ENCODE measurements at regions not wholly inside any gene's neighbourhood (a gene's known extent, or its start where the extent isn't known, plus 50 kb on each side); places are given as distances from the start of the nearest gene placed in this dataset.
"Not testable (repeated sequence)": the region's sequence is repeated elsewhere in the genome, so short reads cannot be mapped to it uniquely, and the experiment has no call there.

GRCh38 chr14:22493753-22494152, 95.3 kb downstream of the DAD1 start:
- Histone ChIP-seq H3K4me1 (ENCODE audit: insufficient read depth, low read length, poor library complexity, severe bottlenecking) (peaks cover 82% of the 10 kb centered on the region), H4K20me1 (ENCODE audit: insufficient read depth, low read length, poor library complexity, severe bottlenecking) (peaks cover 43% of the 10 kb centered on the region)

GRCh38 chr14:22492622-22493542, 96.1 kb downstream of the DAD1 start:
- Histone ChIP-seq H3F3A (ENCODE audit: low read depth) (no peaks in the 10 kb centered on the region), H3K4me3 (ENCODE audit: low read length, poor library complexity, severe bottlenecking) (no peak overlapping the region), H3K36me3 (ENCODE audit: insufficient read depth, low read length) (peaks cover 58% of the 10 kb centered on the region; the same call in 1 of the 2 replicates), H3K9me2 (replicated peaks; ENCODE audit: low read depth, low read length) (no peaks in the 10 kb centered on the region), H3K9ac (ENCODE audit: low read depth, low read length, poor library complexity, severe bottlenecking) (peak overlapping the region; percentile 35), H2AFZ (ENCODE audit: low read length) (no peak overlapping the region), H4K20me1 (ENCODE audit: insufficient read depth, low read length, poor library complexity, severe bottlenecking) (peaks cover 39% of the 10 kb centered on the region), H3K4me2 (ENCODE audit: low read depth, low read length, poor library complexity, severe bottlenecking) (peak overlapping the region; percentile 9), H3K27me3 (ENCODE audit: insufficient read depth, low read length, poor library complexity, severe bottlenecking) (no peaks in the 10 kb centered on the region), H3K4me1 (ENCODE audit: insufficient read depth, low read length, poor library complexity, severe bottlenecking) (peaks cover 90% of the 10 kb centered on the region), H3K79me2 (ENCODE audit: insufficient read depth, low read length) (peaks cover 98% of the 10 kb centered on the region), H3K9me3 (ENCODE audit: insufficient read depth, low read depth, low read length) (no peaks in the 10 kb centered on the region)
- TF ChIP-seq EZH2phosphoT487 (IDR thresholded peaks at IDR 0.05; ENCODE audit: borderline replicate concordance) (no peak), CTCF (conservative IDR thresholded peaks at IDR 0.05; ENCODE audit: low read length) (no peak)

More at GRCh38 chr14:22493753-22494152, 95.3 kb downstream of the DAD1 start:
- H3K9me3 ChIP-seq (ENCODE audit: insufficient read depth, low read depth, low read length) = no peaks in the 10 kb centered on the region
- no peak overlapping the region for H3K4me3 ChIP-seq (ENCODE audit: low read length, poor library complexity, severe bottlenecking)
- TF ChIP-seq EZH2phosphoT487 (IDR thresholded peaks at IDR 0.05; ENCODE audit: borderline replicate concordance) = no peak
- no peak for TF ChIP-seq CTCF (conservative IDR thresholded peaks at IDR 0.05; ENCODE audit: low read length)
- no peaks in the 10 kb centered on the region for H3F3A ChIP-seq (ENCODE audit: low read depth)
- no peaks in the 10 kb centered on the region for H3K9me2 ChIP-seq (replicated peaks; ENCODE audit: low read depth, low read length)
- peaks cover 98% of the 10 kb centered on the region for H3K79me2 ChIP-seq (ENCODE audit: insufficient read depth, low read length)
- no peak overlapping the region for H3K9ac ChIP-seq (ENCODE audit: low read depth, low read length, poor library complexity, severe bottlenecking)
- H2AFZ ChIP-seq (ENCODE audit: low read length) = no peak overlapping the region
- peak overlapping the region; percentile 9 for H3K4me2 ChIP-seq (ENCODE audit: low read depth, low read length, poor library complexity, severe bottlenecking)
- peaks cover 55% of the 10 kb centered on the region; the same call in 1 of the 2 replicates for H3K36me3 ChIP-seq (ENCODE audit: insufficient read depth, low read length)
- no peaks in the 10 kb centered on the region for H3K27me3 ChIP-seq (ENCODE audit: insufficient read depth, low read length, poor library complexity, severe bottlenecking)

GRCh38 chr14:22491683-22492621, 97.1 kb downstream of the DAD1 start:
- Histone ChIP-seq H4K20me1 (ENCODE audit: insufficient read depth, low read length, poor library complexity, severe bottlenecking) (peaks cover 32% of the 10 kb centered on the region), H3K36me3 (ENCODE audit: insufficient read depth, low read length) (peaks cover 57% of the 10 kb centered on the region; the same call in 1 of the 2 replicates), H3K4me3 (ENCODE audit: low read length, poor library complexity, severe bottlenecking) (no peak overlapping the region), H3K9ac (ENCODE audit: low read depth, low read length, poor library complexity, severe bottlenecking) (peak overlapping the region; percentile 35), H3F3A (ENCODE audit: low read depth) (no peaks in the 10 kb centered on the region), H3K9me3 (ENCODE audit: insufficient read depth, low read depth, low read length) (no peaks in the 10 kb centered on the region), H3K4me1 (ENCODE audit: insufficient read depth, low read length, poor library complexity, severe bottlenecking) (peaks cover 90% of the 10 kb centered on the region), H3K4me2 (ENCODE audit: low read depth, low read length, poor library complexity, severe bottlenecking) (peak overlapping the region; percentile 5), H3K27me3 (ENCODE audit: insufficient read depth, low read length, poor library complexity, severe bottlenecking) (no peaks in the 10 kb centered on the region), H3K79me2 (ENCODE audit: insufficient read depth, low read length) (peaks cover 98% of the 10 kb centered on the region), H2AFZ (ENCODE audit: low read length) (no peak overlapping the region), H3K9me2 (replicated peaks; ENCODE audit: low read depth, low read length) (no peaks in the 10 kb centered on the region)
- no peak for TF ChIP-seq EZH2phosphoT487 (IDR thresholded peaks at IDR 0.05; ENCODE audit: borderline replicate concordance)
- TF ChIP-seq CTCF (conservative IDR thresholded peaks at IDR 0.05; ENCODE audit: low read length) = no peak

GRCh38 chr14:22491053-22491452, 98.0 kb downstream of the DAD1 start:
- peaks cover 56% of the 10 kb centered on the region; the same call in 1 of the 2 replicates for H3K36me3 ChIP-seq (ENCODE audit: insufficient read depth, low read length)
- H4K20me1 ChIP-seq (ENCODE audit: insufficient read depth, low read length, poor library complexity, severe bottlenecking) = peaks cover 33% of the 10 kb centered on the region
- H3K9me2 ChIP-seq (replicated peaks; ENCODE audit: low read depth, low read length); H2AFZ ChIP-seq (ENCODE audit: low read length); H3K4me3 ChIP-seq (ENCODE audit: low read length, poor library complexity, severe bottlenecking); H3K9ac ChIP-seq (ENCODE audit: low read depth, low read length, poor library complexity, severe bottlenecking); H3K9me3 ChIP-seq (ENCODE audit: insufficient read depth, low read depth, low read length); H3F3A ChIP-seq (ENCODE audit: low read depth); H3K27me3 ChIP-seq (ENCODE audit: insufficient read depth, low read length, poor library complexity, severe bottlenecking): not testable (repeated sequence)
- H3K79me2 ChIP-seq (ENCODE audit: insufficient read depth, low read length) = peaks cover 98% of the 10 kb centered on the region
- H3K4me2 ChIP-seq (ENCODE audit: low read depth, low read length, poor library complexity, severe bottlenecking) = peak overlapping the region; percentile 2
- peaks cover 92% of the 10 kb centered on the region for H3K4me1 ChIP-seq (ENCODE audit: insufficient read depth, low read length, poor library complexity, severe bottlenecking)

Data from Loucy (cell line).